ENCODE measurements at regions not wholly inside any gene's neighbourhood (a gene's known extent, or its start where the extent isn't known, plus 50 kb on each side); places are given as distances from the start of the nearest gene placed in this dataset.
"Not testable (repeated sequence)": the region's sequence is repeated elsewhere in the genome, so short reads cannot be mapped to it uniquely, and the experiment has no call there.

- no peaks in the 10 kb centered on the region for H3K27me3 ChIP-seq
- WGBS, 2 donors, result 85 to 92% methylated on average over 2 of the region's 2 CpGs
- no peaks in the 10 kb centered on the region for H3K36me3 ChIP-seq
- H3K9me3 ChIP-seq, result no peaks in the 10 kb centered on the region
- no peak for TF ChIP-seq POLR2A (IDR thresholded peaks at IDR 0.05)
- TF ChIP-seq CTCF (IDR thresholded peaks at IDR 0.05), result no peak
- DNase-seq, result no peak
- intact Hi-C loops (cut with DNase I), result no loop called here
- no peak overlapping the region for H3K4me3 ChIP-seq (replicated peaks in 1 of 3)
- no peak overlapping the region for H3K27ac ChIP-seq
- H3K4me1 ChIP-seq, result no peaks in the 10 kb centered on the region
These were observed 1505.3 kb upstream of the WWC1 start for GRCh38 chr5:166786178-166786577.

- no peak overlapping the region for H3K4me3 ChIP-seq (replicated peaks in 1 of 3)
- no peak overlapping the region for H3K27ac ChIP-seq
- no peaks in the 10 kb centered on the region for H3K9me3 ChIP-seq
- no peaks in the 10 kb centered on the region for H3K36me3 ChIP-seq
- 92% methylated on average over 8 of the region's 8 CpGs for WGBS, 2 donors
- H3K27me3 ChIP-seq, result no peaks in the 10 kb centered on the region
- TF ChIP-seq CTCF (IDR thresholded peaks at IDR 0.05), result no peak
- TF ChIP-seq POLR2A (IDR thresholded peaks at IDR 0.05), result no peak
- no peak for DNase-seq
- H3K4me1 ChIP-seq, result no peaks in the 10 kb centered on the region
- intact Hi-C loops (cut with DNase I), result no loop called here
These were observed 1504.6 kb upstream of the WWC1 start for GRCh38 chr5:166786889-166787288.

GRCh38 chr5:166788050-166788449 is 1503.4 kb upstream of the WWC1 start:
- intact Hi-C loops (cut with DNase I), result no loop called here
- no peak for TF ChIP-seq CTCF (IDR thresholded peaks at IDR 0.05)
- TF ChIP-seq POLR2A (IDR thresholded peaks at IDR 0.05), result no peak
- 67 to 74% methylated on average over 1 of the region's 1 CpG for WGBS, 2 donors
- H3K9me3 ChIP-seq, result no peaks in the 10 kb centered on the region
- DNase-seq, result no peak
- H3K4me3 ChIP-seq (replicated peaks in 1 of 3), result no peak overlapping the region
- no peak overlapping the region for H3K27ac ChIP-seq
- no peaks in the 10 kb centered on the region for H3K4me1 ChIP-seq
- H3K27me3 ChIP-seq, result no peaks in the 10 kb centered on the region
- no peaks in the 10 kb centered on the region for H3K36me3 ChIP-seq

- no peak for DNase-seq
These were observed 1495.7 kb upstream of the WWC1 start for GRCh38 chr5:166795756-166796155.

GRCh38 chr5:166803058-166803457 is 1488.4 kb upstream of the WWC1 start:
- 82 to 89% methylated on average over 1 of the region's 1 CpG for WGBS, 2 donors
- intact Hi-C loops (cut with DNase I), result no loop called here
- no peaks in the 10 kb centered on the region for H3K36me3 ChIP-seq
- TF ChIP-seq CTCF (IDR thresholded peaks at IDR 0.05) (no peak), POLR2A (IDR thresholded peaks at IDR 0.05) (no peak)
- no peak overlapping the region for H3K27ac ChIP-seq
- H3K4me3 ChIP-seq (replicated peaks in 1 of 3), result no peak overlapping the region
- H3K9me3 ChIP-seq, result no peaks in the 10 kb centered on the region
- DNase-seq, result no peak
- no peaks in the 10 kb centered on the region for H3K27me3 ChIP-seq
- no peaks in the 10 kb centered on the region for H3K4me1 ChIP-seq

More at GRCh38 chr5:166795756-166796155, 1495.7 kb upstream of the WWC1 start:
- H3K27ac ChIP-seq, result no peak overlapping the region
- WGBS, 2 donors, result 59 to 72% methylated on average over 3 of the region's 3 CpGs
- H3K4me3 ChIP-seq (replicated peaks in 1 of 3), result no peak overlapping the region
- TF ChIP-seq CTCF (IDR thresholded peaks at IDR 0.05), result no peak
- no peak for TF ChIP-seq POLR2A (IDR thresholded peaks at IDR 0.05)
- H3K36me3 ChIP-seq, result no peaks in the 10 kb centered on the region
- H3K4me1 ChIP-seq, result no peaks in the 10 kb centered on the region
- intact Hi-C loops (cut with DNase I), result no loop called here
- H3K27me3 ChIP-seq, result no peaks in the 10 kb centered on the region
- no peaks in the 10 kb centered on the region for H3K9me3 ChIP-seq

GRCh38 chr5:166804223-166804622 is 1487.2 kb upstream of the WWC1 start:
- H3K27ac ChIP-seq; H3K36me3 ChIP-seq; intact Hi-C loops (cut with DNase I); H3K27me3 ChIP-seq; H3K9me3 ChIP-seq; H3K4me3 ChIP-seq (replicated peaks in 1 of 3); H3K4me1 ChIP-seq; DNase-seq: not testable (repeated sequence)
- 87 to 88% methylated on average over 6 of the region's 6 CpGs for WGBS, 2 donors

- H3K9me3 ChIP-seq; H3K27ac ChIP-seq; intact Hi-C loops (cut with DNase I); H3K27me3 ChIP-seq; H3K36me3 ChIP-seq; H3K4me3 ChIP-seq (replicated peaks in 1 of 3); H3K4me1 ChIP-seq; DNase-seq: not testable (repeated sequence)
- WGBS, 2 donors, result 90 to 95% methylated on average over 6 of the region's 6 CpGs
These were observed 1486.8 kb upstream of the WWC1 start for GRCh38 chr5:166804693-166805092.

GRCh38 chr5:166810093-166810658 is 1481.3 kb upstream of the WWC1 start:
- H3K27ac ChIP-seq; DNase-seq; H3K36me3 ChIP-seq; H3K27me3 ChIP-seq; H3K9me3 ChIP-seq; intact Hi-C loops (cut with DNase I); H3K4me1 ChIP-seq; H3K4me3 ChIP-seq (replicated peaks in 1 of 3): not testable (repeated sequence)
- WGBS, 2 donors, result 85 to 89% methylated on average over 8 of the region's 28 CpGs

Data from thyroid gland (tissue), 4 donors.